DMS153 (cell line): ENCODE measurements at regions not wholly inside any gene's neighbourhood (a gene's known extent, or its start where the extent isn't known, plus 50 kb on each side); places are given as distances from the start of the nearest gene placed in this dataset.

Experiments
- DNase-seq: peaks from one replicate; lab custom pipeline; 2025; lab: John Stamatoyannopoulos, UW

DNA sequence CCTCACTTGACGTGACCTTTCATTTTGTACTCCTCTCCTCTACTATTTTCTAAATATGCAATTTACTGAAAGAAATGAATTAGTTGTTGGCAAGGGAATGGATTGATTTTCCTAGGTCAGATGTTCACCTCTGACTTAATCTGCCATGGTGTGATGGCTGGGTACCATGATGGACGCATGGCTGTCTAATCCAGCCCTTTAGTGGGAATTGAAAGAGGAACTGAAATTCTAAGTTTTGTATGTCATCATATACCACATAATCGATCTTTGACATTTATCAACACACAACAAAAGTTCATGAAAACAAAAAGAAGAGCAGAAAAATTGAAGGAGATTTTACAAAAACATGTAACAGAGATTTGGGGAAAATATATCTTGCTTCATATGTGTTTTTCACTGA is 331.3 kb upstream of the SNX7 start:
- no peak for DNase-seq

GRCh38 chr1:98328855-98329254 is 332.7 kb upstream of the SNX7 start:
- DNase-seq, result no peak

GRCh38 chr1:98327220-98327861 is 334.2 kb upstream of the SNX7 start:
- DNase-seq, result no peak

GRCh38 chr1:98325646-98326440 is 335.7 kb upstream of the SNX7 start:
- DNase-seq, result no peak

GRCh38 chr1:98323906-98324358 is 337.6 kb upstream of the SNX7 start:
- DNase-seq, result no peak

DNA sequence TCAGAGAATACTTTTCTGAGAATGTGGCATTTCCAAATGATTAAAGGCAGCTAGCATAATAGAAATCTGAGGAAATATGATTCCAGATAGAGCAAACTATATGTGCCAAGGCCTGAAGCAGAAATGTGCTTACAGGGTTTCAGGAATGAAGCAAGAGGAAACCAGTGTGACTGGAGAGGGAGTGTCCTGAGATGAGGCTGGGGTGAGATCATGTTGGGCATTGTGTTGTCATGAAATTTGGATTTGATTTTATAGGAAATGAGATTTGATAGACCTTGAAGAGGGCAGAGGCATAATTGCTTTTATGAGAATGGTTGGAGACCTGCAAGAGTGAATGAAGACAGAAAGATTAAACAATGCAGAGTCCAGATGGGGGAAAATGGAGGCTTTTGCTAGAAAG is 338.1 kb upstream of the SNX7 start:
- no peak for DNase-seq

DNA sequence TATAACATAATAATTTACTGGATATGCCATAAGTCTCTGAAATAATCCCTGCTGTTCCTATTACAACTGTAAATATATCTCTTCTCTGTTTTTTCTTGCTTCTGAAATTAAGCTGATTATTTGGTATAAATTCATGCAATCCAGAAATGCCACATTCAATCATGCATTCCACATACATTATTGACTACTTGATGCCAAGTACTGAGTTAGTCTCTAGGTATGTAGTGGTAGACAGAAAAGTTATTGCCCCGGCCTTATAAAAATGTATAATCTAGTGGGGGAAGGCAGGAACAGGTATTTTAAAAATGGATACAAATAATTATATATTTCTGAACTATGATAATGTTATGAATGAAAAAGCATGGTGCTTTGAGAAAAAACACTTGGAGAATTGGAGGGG is 338.6 kb upstream of the SNX7 start:
- DNase-seq, result no peak

GRCh38 chr1:98322086-98322485 is 339.4 kb upstream of the SNX7 start:
- no peak for DNase-seq

GRCh38 chr1:98321191-98321590 is 340.3 kb upstream of the SNX7 start:
- DNase-seq, result no peak

- DNase-seq, result no peak
Measured at GRCh38 chr1:98316286-98316905, 345.1 kb upstream of the SNX7 start.

GRCh38 chr1:98315309-98315708 is 346.2 kb upstream of the SNX7 start:
- no peak for DNase-seq

GRCh38 chr1:98314601-98315000 is 346.9 kb upstream of the SNX7 start:
- no peak for DNase-seq

DNA sequence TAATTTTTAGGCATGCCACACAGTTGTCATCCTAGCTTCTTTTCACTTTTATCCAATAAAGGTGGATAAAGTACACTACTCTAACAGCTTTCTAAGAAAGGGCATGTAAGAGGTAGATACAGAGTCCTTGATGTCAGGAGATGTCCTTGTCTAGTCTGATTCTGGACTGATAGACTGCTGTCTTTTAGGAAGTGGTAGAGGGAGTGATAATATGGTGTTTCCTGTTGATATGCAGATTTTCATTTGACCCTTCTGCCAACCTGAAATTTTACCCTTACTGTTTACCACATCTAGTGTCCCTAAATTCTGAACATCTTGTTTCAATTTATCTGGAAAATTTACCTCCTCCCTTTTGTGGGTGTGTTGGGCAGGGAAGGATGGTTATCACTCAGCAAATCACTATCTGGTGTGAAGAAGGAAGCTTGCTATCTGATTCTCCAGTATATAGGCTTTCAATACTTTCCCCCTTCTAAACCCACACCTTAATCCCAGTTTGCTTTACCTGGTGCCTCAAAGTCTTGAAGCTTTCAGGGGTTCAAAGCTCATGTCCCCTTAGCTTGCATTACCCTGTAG is 354.9 kb upstream of the SNX7 start:
- DNase-seq, result no peak

DNA sequence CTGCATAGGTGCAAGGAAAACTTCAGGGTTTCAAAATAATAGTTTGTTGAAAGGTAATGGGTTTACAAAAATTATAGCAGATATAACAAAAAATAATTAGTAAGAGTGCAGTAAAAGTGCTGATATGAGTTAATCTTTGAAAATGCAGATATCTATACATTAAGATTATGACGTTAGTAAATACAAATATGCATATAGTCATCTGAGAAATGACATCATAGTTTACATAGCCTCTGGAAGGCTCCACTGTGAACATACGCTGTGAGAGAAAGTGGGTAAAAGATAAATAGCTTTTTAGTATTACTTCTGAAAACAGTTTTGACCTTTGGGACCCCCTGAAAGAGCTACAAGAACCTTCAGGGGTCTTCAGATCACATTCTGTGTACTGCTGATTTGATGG is 356.2 kb upstream of the SNX7 start:
- DNase-seq, result no peak

DNA sequence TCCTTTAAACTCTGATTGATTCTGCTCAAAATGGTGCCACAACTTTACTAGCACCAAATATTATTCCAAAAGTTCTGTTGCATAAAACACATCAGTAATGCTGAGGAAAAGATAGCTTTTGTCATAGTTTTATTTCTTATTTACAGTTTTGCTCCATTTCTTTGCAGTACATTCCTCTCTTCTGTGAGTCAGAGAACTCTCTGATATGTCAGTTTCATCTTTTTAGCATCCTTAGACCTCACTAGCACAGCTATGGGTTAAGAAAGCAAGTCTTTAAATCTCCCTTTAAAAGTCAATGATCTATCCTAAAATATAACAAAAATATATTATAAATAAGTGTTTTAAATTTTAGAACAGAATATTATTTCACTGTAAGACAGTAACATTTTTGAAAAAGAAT is 356.6 kb upstream of the SNX7 start:
- no peak for DNase-seq

- DNase-seq, result no peak
Measured at GRCh38 chr1:98299861-98300260, 361.7 kb upstream of the SNX7 start.

DNA sequence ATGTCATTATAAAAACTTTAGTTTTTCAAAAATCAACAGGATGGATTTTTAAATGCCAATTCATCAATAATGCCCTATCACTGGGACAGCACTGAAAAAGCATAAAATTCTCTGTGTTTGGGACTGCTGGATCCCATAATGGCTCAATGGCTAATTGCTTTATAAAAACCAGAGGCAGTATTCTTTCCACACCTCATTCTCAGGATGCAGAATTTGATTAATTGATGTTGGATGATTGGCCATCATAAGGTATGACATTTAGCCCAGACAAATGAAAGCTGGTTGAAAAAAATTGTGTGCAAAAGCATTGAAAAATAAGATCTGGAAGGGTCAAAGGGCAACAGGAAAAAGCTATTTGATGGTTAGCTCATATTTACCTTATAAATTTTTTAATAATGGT is 362.2 kb upstream of the SNX7 start:
- DNase-seq, result no peak

DNA sequence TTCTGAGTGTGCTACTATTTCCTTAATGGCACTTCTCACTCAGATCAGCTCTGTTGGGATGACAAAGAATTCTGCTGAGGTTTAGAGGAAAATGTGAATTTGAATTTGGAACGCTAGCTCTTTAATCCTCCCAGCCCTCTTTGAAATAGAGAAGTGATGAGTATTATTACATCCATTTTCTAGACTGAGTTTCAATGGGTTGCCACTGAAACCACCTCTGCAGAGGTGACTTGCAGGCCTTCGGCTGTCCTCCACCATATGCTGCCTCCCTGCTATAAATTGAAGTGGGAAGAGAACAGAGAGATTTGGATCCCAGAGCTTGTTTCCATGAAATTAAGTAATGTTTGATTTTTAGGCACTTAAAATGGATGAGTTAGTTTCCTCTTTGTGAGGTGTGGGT is 363.2 kb upstream of the SNX7 start:
- DNase-seq, result no peak

DNA sequence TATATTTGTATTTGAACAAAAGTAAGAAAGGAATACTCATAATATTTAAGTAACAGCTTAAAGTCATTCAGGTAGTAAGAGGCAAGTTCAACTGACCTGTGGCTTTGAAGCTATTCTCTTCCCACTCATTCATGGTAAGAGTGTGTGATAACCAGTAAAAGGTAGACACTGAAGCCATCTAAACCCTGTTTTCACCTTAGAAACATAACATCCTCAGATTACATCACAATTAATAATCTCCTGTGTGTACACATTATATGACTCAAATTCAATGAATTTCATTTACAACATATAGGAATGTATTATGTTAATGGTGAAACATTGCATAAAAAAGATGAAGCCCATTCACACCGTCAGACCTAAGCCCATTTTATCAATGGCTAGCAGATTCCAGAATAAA is 364.8 kb upstream of the SNX7 start:
- DNase-seq, result no peak

- no peak for DNase-seq
Measured at GRCh38 chr1:98294127-98294526, 367.4 kb upstream of the SNX7 start.

DNA sequence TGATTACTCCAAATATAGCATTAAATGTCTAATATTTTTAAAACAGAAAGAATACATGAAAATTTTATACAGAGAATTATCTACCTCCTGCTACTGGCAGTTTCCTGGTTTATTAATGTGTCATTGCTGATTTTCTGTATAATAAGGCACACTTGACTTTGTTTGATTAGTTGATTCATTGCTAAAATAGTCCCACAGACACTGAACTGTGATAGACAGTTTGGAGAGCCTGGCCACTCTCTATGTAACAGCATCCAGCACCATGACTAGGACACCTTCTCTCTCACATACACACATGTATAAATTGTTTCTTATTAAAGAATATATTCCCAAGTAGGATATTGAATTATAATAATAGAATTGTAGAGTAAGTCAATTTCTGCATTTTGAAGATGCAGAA is 368.5 kb upstream of the SNX7 start:
- DNase-seq, result peak; percentile 1

- no peak for DNase-seq
Measured at GRCh38 chr1:98289311-98289710, 368.5 kb upstream of the DPYD start.

DNA sequence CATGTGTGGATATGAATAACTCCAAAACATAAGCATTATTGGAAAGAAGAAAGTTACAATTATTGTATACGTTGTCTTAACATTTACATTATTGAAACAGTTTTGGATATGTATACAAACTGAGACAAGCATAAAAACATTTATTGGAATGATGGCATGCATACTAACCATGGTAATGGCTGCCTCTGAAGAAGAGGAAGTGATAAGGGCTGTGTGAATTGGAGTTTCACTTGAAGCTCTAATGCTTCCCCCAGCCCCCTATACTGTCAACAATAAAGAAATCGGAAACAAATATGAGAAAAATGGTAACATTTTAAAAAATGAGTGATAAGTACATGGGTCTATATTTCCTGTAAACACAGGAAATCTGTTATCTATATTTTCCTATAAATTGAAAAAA is 367.7 kb upstream of the DPYD start:
- no peak for DNase-seq
